NCI-H2107 treated with DMSO at 0.1 percent for 48 hours (cell line): ENCODE measurements at regions not wholly inside any gene's neighbourhood (a gene's known extent, or its start where the extent isn't known, plus 50 kb on each side); places are given as distances from the start of the nearest gene placed in this dataset.

Experiments
- DNase-seq: peaks from one replicate; lab custom pipeline; 2025; ENCODE audit not compliant: unreplicated experiment; lab: John Stamatoyannopoulos, UW

DNA sequence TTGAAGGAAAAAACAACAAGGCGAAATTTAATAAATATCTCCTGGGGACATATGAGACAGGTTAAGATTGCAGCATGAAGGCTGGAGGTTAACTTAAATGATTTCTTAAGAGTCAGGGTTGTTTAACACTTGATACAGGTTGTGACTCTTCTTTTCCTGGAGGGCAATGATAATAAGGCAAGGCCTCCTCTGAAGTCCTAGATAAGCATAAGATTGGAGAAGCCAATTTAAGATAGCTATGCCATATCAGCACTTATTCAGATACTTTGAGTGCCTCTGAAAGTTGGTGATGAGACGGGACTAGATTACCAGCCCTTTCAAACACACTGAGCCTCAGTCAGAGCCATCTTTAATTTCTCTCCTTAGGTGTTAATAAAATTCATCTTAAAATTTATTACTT is 350.8 kb downstream of the FBXO8 start:
- DNase-seq = no peak

DNA sequence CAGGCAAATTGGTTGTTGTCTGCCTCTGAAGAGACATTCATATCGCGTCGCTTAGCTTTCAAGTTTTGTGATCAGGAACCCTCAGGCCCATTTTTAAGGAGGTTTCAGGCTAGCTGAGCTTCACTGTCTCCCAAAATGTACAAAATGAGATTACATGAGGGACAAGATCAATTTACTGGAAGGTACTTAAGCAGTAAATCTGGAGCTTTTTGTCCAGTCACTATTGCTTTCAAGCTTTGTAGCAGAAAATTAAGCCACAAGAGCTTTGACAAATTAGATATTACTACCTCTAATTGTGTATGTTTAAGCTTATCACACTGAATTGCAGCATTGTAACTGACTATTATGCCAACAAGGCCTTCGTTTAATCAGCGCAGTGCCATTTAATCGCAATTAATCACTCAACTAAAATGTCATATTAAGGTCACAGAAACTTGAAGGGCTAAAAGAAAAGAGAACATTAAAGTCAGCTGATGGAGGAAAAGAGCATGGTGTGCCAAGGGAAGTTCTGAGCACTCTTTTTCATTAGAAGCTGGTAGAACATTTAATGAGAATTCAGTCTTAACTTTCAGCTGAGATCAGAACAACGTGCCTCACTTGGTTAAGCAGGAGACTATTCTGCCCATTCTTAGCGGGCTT is 353.0 kb downstream of the FBXO8 start:
- no peak for DNase-seq

DNA sequence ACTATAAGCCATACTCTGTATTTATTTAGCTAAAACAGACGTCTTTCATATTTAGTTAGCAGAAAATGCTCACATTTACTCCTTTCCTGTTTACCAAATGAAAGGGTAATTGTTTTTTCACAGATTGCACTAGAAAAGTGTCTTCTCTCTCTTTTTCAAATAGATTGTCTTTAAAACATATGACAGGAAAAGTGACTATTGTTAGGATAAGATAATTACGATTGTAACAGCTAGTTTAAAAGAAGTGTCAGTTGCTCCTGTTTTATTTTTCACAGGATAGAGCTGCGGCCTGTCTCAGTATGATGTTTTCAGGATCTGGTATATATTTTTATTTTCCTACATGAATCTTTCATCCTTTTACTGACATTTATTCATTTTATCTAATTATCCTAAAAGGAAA is 353.5 kb downstream of the FBXO8 start:
- DNase-seq = no peak

GRCh38 chr4:173924561-173924960 is 358.9 kb downstream of the FBXO8 start:
- no peak for DNase-seq

- DNase-seq = no peak
Measured at GRCh38 chr4:173919861-173920260, 363.6 kb downstream of the FBXO8 start.

GRCh38 chr4:173919196-173919595 is 364.3 kb downstream of the FBXO8 start:
- DNase-seq = no peak

GRCh38 chr4:173917255-173917960 is 366.1 kb downstream of the FBXO8 start:
- DNase-seq = no peak

DNA sequence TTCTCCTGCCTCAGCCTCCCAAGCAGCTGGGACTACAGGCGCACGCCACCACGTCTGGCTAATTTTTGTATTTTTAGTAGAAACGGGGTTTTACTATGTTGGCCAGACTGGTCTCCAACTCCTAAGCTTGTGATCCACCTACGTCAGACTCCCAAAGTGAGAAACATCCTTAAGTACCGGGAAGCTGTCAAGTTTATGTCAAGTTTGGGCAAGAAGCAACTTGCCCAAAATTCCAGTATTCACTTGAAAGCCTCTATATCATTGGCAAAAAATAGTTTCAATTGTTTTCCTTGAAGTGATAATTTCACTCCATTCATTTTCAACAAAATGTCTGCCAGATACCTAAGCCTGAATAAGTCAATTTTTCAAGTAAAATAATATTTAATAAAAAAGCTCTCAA is 370.0 kb downstream of the FBXO8 start:
- DNase-seq = no peak

- DNase-seq = no peak
Measured at GRCh38 chr4:173912384-173912783, 371.1 kb downstream of the FBXO8 start.

- DNase-seq = no peak
Measured at GRCh38 chr4:173910891-173911290, 372.6 kb downstream of the FBXO8 start.

DNA sequence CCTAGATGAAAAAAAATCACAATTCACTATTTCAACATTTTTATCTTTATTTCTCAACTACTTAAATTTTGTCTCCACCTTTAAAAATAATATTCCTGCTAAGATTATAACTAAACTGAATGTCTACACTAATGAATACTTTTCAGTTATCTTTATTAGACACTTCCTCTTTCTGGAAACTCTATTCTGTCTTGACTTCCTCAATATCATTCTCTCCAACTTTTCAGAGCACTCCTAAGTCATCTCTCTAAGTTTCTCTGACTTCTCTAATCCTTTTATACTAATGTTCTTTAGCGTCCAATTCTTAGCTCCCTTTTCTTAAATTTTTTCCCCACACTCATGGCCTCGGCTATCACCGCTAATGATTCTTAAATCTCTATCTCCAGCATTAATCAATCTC is 374.2 kb downstream of the FBXO8 start:
- DNase-seq = no peak

DNA sequence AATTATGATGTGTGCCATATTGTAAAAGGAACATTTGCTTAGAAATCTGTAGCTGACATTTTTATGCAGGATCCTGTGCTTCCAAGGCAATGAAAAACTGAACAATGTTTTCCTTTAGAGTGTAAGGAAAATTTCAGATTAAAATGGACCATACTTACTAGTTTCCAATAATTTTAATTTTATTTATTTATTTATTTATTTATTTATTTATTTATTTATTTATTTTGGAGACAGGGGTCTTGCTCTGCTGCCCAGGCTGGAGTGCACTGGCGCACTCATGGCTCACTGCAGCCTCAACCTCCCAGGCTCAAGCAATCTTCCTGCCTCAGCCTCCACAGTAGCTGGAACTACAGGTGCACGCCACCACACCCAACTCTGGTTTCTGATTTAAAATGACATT is 369.8 kb upstream of the HAND2 start:
- no peak for DNase-seq

GRCh38 chr4:173891072-173891471 is 361.0 kb upstream of the HAND2 start:
- no peak for DNase-seq

GRCh38 chr4:173883821-173884220 is 353.8 kb upstream of the HAND2 start:
- DNase-seq = no peak

DNA sequence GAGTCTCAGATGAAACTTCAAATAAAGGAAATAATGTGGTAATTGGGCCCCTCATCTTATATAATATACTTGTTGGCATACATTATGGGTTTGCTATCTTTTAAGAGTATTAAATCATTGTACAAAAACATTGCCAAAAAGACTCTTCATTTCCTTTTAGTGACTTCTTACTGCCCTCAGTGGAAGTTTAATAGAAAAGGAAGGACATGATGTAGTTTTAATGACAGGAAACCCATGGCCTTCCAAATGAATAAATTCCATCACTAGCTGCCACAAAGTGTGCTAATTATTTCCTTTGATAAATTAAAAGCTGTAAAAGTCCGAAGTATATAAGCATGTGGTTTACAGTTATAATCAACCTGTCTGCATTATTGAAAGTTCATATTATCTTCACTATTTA is 350.9 kb upstream of the HAND2 start:
- DNase-seq = no peak

- DNase-seq = no peak
Measured at GRCh38 chr4:173879509-173879908, 349.5 kb upstream of the HAND2 start.

DNA sequence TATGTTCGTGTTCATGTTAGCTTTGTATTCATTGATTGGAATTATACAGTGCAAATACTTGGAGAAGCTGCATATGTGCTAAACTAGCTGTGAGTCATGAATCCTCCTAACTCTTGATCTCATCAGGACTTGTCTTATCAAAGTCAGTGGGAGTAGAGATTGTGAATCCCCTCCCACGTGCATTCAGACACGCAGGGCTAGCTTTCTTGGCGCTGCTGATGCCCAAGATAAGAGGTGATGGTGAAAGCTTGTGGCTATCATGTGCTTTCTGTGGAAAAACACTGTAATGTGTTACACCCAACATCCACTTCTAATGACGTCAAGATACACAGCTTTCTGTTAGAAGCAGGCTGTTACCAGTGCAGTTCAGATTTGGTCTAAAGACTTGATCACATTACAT is 348.7 kb upstream of the HAND2 start:
- DNase-seq = no peak

DNA sequence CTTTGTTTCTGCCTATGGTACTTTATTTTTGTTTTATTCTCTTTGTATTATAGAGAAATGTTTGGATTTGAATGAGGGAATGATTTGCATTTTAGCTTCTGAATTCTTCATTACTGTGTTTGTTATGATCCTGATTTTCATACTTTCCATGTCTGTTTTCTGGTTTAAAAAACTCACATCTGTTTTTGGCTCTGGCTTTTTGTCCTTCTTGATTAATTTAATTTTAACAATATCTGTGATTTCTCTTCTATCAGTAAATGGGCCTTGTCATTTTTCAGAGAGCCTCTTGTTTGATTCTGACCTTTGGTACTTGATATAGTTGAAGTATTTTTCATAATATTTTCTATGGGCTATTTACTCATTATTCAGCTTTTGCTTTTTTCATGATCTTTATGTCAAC is 341.6 kb upstream of the HAND2 start:
- DNase-seq = no peak

DNA sequence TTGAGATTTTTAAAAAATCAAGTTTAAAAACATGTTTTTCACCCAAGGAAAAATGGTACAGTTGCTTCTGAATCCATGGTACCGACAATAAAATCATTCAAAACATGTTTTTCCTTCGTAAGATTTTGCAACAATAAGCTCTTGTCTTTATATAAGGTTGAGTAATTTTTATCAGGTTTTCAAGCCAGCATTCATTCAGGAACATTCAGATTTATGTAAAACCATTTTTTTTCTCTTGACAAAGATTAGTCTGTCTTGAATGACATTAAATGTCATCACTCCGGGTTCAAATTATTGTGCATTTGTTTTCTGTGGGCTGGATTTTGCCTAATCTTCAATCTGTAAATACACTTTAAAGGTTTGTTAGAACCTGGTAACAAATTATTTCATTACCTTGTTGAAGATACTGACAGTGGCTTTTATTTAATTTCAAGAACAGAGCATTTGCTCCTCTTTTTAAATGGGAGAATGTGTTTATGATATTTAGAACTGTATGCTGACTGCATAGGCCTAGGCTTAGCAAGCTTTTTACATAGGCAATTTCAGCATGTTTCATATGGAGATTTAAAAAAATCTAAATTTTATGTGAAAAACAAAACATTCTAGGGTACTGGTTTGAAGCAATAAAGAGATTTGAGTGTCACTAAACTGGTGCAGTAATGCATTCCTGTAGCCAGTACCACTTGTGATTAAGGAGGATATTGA is 336.4 kb upstream of the HAND2 start:
- DNase-seq = no peak

DNA sequence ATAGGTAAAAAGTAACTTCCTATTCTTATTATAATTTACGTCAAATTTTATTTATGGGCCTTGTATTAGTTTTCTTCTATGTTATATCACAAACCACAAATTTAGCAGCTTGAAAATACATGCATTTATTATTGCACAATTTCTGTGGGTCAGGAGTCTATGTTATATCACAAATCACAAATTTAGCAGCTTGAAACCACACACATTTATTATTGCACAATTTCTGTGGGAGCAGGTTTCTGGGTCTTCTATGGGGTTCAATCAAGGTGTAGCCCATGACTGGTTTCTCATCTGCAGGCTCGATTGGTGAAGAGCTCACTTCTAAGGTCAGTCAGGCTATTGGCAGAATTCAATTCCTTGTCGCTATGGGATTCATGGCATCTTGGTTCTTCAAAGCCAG is 332.7 kb upstream of the HAND2 start:
- DNase-seq = no peak

DNA sequence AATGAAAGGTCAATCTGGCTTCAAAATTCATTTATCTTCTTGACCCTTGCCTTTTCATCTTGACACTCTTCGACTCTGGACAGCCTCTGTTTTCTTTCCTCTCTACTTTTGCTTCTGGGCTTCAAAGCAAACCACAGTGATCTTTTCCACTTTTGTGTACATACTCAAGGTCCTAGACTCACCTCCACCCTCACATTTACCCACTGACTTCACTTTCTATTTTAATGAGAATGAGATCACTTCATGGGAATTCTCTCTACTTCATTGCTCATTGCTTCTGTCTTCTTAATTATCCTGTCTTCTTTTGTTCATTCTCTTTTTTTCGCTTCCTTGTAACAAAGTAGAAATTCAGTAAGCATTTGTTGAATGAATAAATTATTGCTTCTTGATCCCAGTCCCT is 330.1 kb upstream of the HAND2 start:
- DNase-seq = no peak

DNA sequence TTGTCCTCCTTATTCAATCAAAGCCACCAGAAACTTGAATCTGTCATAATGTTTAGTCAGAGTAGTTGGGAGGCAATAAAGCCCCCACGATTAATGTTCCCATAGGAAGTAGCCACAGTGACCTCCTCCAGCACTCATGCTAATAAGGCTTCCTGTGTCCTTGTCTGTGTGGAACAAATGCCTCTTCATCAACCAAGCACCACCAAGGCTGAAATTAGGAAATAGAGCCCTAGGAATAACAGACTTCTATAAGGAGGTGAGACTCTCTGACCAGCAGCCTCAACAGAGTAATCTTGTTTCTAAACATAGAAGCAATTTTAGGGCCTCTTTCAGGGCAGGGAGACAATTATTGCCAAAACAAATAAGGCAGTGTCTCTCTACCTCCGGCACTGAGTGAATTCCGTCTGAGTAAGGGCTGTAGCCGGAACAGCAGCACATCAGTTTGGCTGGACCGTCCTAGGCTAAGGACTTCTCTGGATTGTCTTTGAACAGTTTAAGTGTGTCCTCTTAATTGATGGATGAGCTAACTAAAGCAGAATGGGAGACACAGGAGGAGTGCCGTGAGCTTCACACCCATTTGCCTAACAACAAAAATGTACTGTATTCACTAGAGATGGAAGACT is 329.2 kb upstream of the HAND2 start:
- no peak for DNase-seq
